PC-9 (cell line): ENCODE measurements at regions not wholly inside any gene's neighbourhood (a gene's known extent, or its start where the extent isn't known, plus 50 kb on each side); places are given as distances from the start of the nearest gene placed in this dataset.

ENCODE experiments used
- BruUV-seq: library from RNA; stranded (reverse); fragments of 400-500 nt; replicated peaks from 2 replicates; lab custom pipeline; 2021; lab: Mats Ljungman, UMichigan
- CTCF ChIA-PET: fragments of 300-600 bp; sonication (Branson Sonifier 250); formaldehyde crosslinking; loops from one replicate; lab custom pipeline; 2022; ENCODE audit warnings: antibody characterized with exemption; lab: Charles Lee
- POLR2A ChIA-PET: fragments of 300-600 bp; sonication (Branson Sonifier 250); formaldehyde crosslinking; loops from one replicate; lab custom pipeline; 2022; ENCODE audit warnings: antibody characterized with exemption; ENCODE audit not compliant: unreplicated experiment; lab: Charles Lee
- DNase-seq, 2 experiments: peaks; one replicate each; pipeline versions ENCODE4 v3.0.0 to v3.0.0-alpha.2; 2015 to 2022; ENCODE audit warnings: mixed read lengths in 1 of 2
- H2AFZ ChIP-seq: fragments of 200-600 bp; sonication (generic); 2 replicates; pipeline ENCODE4 v1.8.1; 2017; ENCODE audit warnings: antibody characterized with exemption
- H3F3A ChIP-seq: fragments of 200-600 bp; sonication (generic); 2 replicates; pipeline ENCODE4 v1.8.1; 2017; ENCODE audit warnings: antibody characterized with exemption, mild to moderate bottlenecking, low read depth; ENCODE audit not compliant: insufficient read depth
- H3K27ac ChIP-seq: fragments of 200-600 bp; sonication (generic); 2 replicates; pipeline ENCODE4 v1.6.1; 2016; ENCODE audit warnings: mixed run types
- H3K27me3 ChIP-seq: fragments of 200-600 bp; sonication (generic); 2 replicates; pipeline ENCODE4 v1.6.1; 2016; ENCODE audit warnings: low read depth, mixed run types; ENCODE audit not compliant: insufficient read depth
- H3K36me3 ChIP-seq: fragments of 200-600 bp; sonication (generic); 2 replicates; pipeline ENCODE4 v1.6.1; 2016; ENCODE audit warnings: low read depth, mixed run types
- H3K4me1 ChIP-seq: fragments of 200-600 bp; sonication (generic); replicated peaks from 2 replicates; pipeline ENCODE4 v1.6.1; 2016; ENCODE audit warnings: mixed run types; ENCODE audit not compliant: insufficient read depth
- H3K4me2 ChIP-seq: fragments of 200-600 bp; sonication (generic); 2 replicates; pipeline ENCODE4 v1.6.1; 2017; ENCODE audit warnings: mixed run types
- H3K4me3 ChIP-seq: fragments of 200-600 bp; sonication (generic); 2 replicates; pipeline ENCODE4 v1.6.1; 2016; ENCODE audit warnings: mixed run types
- H3K79me2 ChIP-seq: fragments of 200-600 bp; sonication (generic); 2 replicates; pipeline ENCODE4 v1.6.1; 2017; ENCODE audit warnings: low read depth, mixed run types
- H3K9me2 ChIP-seq: fragments of 200-600 bp; sonication (generic); 2 replicates; pipeline ENCODE4 v1.8.1; 2017; ENCODE audit warnings: mild to moderate bottlenecking; ENCODE audit not compliant: insufficient read depth
- H3K9me3 ChIP-seq: fragments of 200-600 bp; sonication (generic); 2 replicates; pipeline ENCODE4 v1.8.1; 2016; ENCODE audit warnings: low read depth; ENCODE audit not compliant: insufficient read depth
- H4K20me1 ChIP-seq: fragments of 200-600 bp; sonication (generic); 2 replicates; pipeline ENCODE4 v1.8.1; 2017; ENCODE audit not compliant: insufficient read depth
- EZH2 ChIP-seq: fragments of 200-600 bp; sonication (generic); IDR thresholded peaks from 2 replicates; pipeline ENCODE4 v1.8.0; 2017; ENCODE audit warnings: antibody characterized with exemption, low read depth
- intact Hi-C: fragments of 100-400 bp; cut with micrococcal nuclease; formaldehyde crosslinking; loops from one replicate; pipeline ENCODE4 v1.10.0; 2022; ENCODE audit not compliant: unreplicated experiment
- TF ChIP-seq, protein P1 (sequence below): fragments of 200-600 bp; sonication (generic); conservative IDR thresholded peaks from 2 replicates; pipeline ENCODE4 v1.6.1; 2017; ENCODE audit warnings: mixed run types, antibody characterized with exemption, mild to moderate bottlenecking, moderate library complexity

GRCh38 chr12:3366451-3367110 is 124.4 kb upstream of the PRMT8 start:
- H3K36me3 ChIP-seq: no peaks in the 10 kb centered on the region
- H4K20me1 ChIP-seq: no peaks in the 10 kb centered on the region
- no peaks in the 10 kb centered on the region for H3K79me2 ChIP-seq
- no peak overlapping the region for H3K4me2 ChIP-seq
- no peaks in the 10 kb centered on the region for H3F3A ChIP-seq
- H3K4me3 ChIP-seq: no peak overlapping the region
- DNase-seq: no peak
- TF ChIP-seq EZH2: no peak
- TF ChIP-seq, protein P1, sequence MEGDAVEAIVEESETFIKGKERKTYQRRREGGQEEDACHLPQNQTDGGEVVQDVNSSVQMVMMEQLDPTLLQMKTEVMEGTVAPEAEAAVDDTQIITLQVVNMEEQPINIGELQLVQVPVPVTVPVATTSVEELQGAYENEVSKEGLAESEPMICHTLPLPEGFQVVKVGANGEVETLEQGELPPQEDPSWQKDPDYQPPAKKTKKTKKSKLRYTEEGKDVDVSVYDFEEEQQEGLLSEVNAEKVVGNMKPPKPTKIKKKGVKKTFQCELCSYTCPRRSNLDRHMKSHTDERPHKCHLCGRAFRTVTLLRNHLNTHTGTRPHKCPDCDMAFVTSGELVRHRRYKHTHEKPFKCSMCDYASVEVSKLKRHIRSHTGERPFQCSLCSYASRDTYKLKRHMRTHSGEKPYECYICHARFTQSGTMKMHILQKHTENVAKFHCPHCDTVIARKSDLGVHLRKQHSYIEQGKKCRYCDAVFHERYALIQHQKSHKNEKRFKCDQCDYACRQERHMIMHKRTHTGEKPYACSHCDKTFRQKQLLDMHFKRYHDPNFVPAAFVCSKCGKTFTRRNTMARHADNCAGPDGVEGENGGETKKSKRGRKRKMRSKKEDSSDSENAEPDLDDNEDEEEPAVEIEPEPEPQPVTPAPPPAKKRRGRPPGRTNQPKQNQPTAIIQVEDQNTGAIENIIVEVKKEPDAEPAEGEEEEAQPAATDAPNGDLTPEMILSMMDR: no peak
- ChIA-PET CTCF (no interaction called here), POLR2A (no interaction called here)
- no peaks in the 10 kb centered on the region for H3K9me3 ChIP-seq
- peaks cover 86% of the 10 kb centered on the region for H3K27me3 ChIP-seq
- no peak overlapping the region for H3K27ac ChIP-seq
- no peak overlapping the region for H2AFZ ChIP-seq
- intact Hi-C loops: loop anchor here (5.0 kb wide), 1 partner anchor 64 kb away; no protein-coding TSS in a partner anchor
- no peaks in the 10 kb centered on the region for H3K9me2 ChIP-seq
- BruUV-seq: no TSS peak
- no peaks in the 10 kb centered on the region for H3K4me1 ChIP-seq

DNA sequence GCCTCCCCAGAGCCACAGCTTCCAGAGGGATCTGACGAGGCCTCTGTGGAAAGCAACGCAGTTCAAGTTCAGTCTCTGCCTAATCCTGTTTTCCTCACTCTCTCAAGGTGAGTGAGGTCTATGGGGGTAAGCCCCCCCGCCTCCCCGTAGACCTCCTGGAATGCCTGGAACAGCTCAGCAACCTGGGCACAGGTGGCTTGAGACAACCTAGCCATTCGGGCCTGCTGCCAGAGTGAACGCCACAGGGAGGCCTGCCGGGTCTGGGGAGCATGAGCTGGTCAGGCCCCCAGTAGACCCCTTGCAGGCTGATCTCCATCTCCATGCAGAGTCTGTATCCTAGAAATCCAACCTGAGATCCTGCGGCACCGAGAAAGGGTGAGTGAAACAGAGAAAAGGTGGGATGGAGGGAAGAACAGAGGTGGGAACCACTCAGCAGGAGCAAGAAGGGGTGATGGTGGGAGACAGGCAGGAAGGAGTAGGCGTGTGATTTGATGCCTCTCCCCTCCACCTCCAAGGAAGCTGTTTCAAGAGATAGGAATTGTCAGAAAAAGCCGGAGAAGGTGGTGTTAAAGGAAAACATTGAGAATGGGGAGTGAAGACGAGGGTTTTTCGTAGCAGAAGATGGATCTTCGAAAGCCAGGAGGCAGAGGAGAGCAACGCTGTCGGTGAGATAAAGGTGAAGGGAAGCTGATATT is 123.1 kb upstream of the PRMT8 start:
- H2AFZ ChIP-seq: no peak overlapping the region
- TF ChIP-seq, protein P1: no peak
- no peak for TF ChIP-seq EZH2
- ChIA-PET CTCF (no interaction called here), POLR2A (no interaction called here)
- no TSS peak for BruUV-seq
- H4K20me1 ChIP-seq: no peaks in the 10 kb centered on the region
- no peaks in the 10 kb centered on the region for H3K9me2 ChIP-seq
- no peaks in the 10 kb centered on the region for H3K79me2 ChIP-seq
- no peaks in the 10 kb centered on the region for H3K4me1 ChIP-seq
- H3K27ac ChIP-seq: no peak overlapping the region
- no peaks in the 10 kb centered on the region for H3K9me3 ChIP-seq
- no peak overlapping the region for H3K4me3 ChIP-seq
- intact Hi-C loops: loop anchor here (5.0 kb wide), 1 partner anchor 66 kb away; no protein-coding TSS in a partner anchor
- no peaks in the 10 kb centered on the region for H3K36me3 ChIP-seq
- no peak overlapping the region for H3K4me2 ChIP-seq
- peaks cover 85% of the 10 kb centered on the region for H3K27me3 ChIP-seq
- DNase-seq: no peak
- H3F3A ChIP-seq: no peaks in the 10 kb centered on the region

- no peak overlapping the region for H3K4me2 ChIP-seq
- H4K20me1 ChIP-seq: no peaks in the 10 kb centered on the region
- no peaks in the 10 kb centered on the region for H3K36me3 ChIP-seq
- ChIA-PET POLR2A (no interaction called here), CTCF (no interaction called here)
- BruUV-seq: no TSS peak
- no peak overlapping the region for H3K27ac ChIP-seq
- H3K4me1 ChIP-seq: no peaks in the 10 kb centered on the region
- TF ChIP-seq, protein P1: no peak
- no peak for TF ChIP-seq EZH2
- H3K9me3 ChIP-seq: no peaks in the 10 kb centered on the region
- no peak overlapping the region for H3K4me3 ChIP-seq
- DNase-seq: no peak
- intact Hi-C loops: no loop called here
- no peaks in the 10 kb centered on the region for H3K79me2 ChIP-seq
- H2AFZ ChIP-seq: no peak overlapping the region
- no peaks in the 10 kb centered on the region for H3K9me2 ChIP-seq
- no peaks in the 10 kb centered on the region for H3F3A ChIP-seq
- H3K27me3 ChIP-seq: peaks cover 77% of the 10 kb centered on the region
Measured at GRCh38 chr12:3371018-3371417, 120.0 kb upstream of the PRMT8 start.
